ENCODE measurements at regions not wholly inside any gene's neighbourhood (a gene's known extent, or its start where the extent isn't known, plus 50 kb on each side); places are given as distances from the start of the nearest gene placed in this dataset.

- DNase-seq (ENCODE audit: low read depth in 2 of 3, low spot score in 2 of 3) = no peak
These were observed 316.1 kb upstream of the PRDM1 start for GRCh38 chr6:105769987-105770386.

GRCh38 chr6:105769197-105769596 lies 316.9 kb upstream of the PRDM1 start:
- DNase-seq (ENCODE audit: low read depth in 2 of 3, low spot score in 2 of 3) = no peak

GRCh38 chr6:105767541-105767940 lies 318.6 kb upstream of the PRDM1 start:
- DNase-seq (ENCODE audit: low read depth in 2 of 3, low spot score in 2 of 3) = no peak

GRCh38 chr6:105765239-105765638 lies 320.9 kb upstream of the PRDM1 start:
- no peak for DNase-seq (ENCODE audit: low read depth in 2 of 3, low spot score in 2 of 3)

- no peak for DNase-seq (ENCODE audit: low read depth in 2 of 3, low spot score in 2 of 3)
These were observed 321.8 kb upstream of the PRDM1 start for GRCh38 chr6:105764315-105764714.

- no peak for DNase-seq (ENCODE audit: low read depth in 2 of 3, low spot score in 2 of 3)
These were observed 322.3 kb upstream of the PRDM1 start for GRCh38 chr6:105763866-105764265.

- no peak for DNase-seq (ENCODE audit: low read depth in 2 of 3, low spot score in 2 of 3)
These were observed 325.4 kb upstream of the PRDM1 start for GRCh38 chr6:105760746-105761145.

- DNase-seq (ENCODE audit: low read depth in 2 of 3, low spot score in 2 of 3) = no peak
These were observed 326.2 kb upstream of the PRDM1 start for GRCh38 chr6:105759946-105760345.

- no peak for DNase-seq (ENCODE audit: low read depth in 2 of 3, low spot score in 2 of 3)
These were observed 327.1 kb upstream of the PRDM1 start for GRCh38 chr6:105759015-105759414.

GRCh38 chr6:105757512-105758200 lies 328.5 kb upstream of the PRDM1 start:
- DNase-seq (ENCODE audit: low read depth in 2 of 3, low spot score in 2 of 3) = no peak

GRCh38 chr6:105755885-105756284 lies 330.3 kb upstream of the PRDM1 start:
- no peak for DNase-seq (ENCODE audit: low read depth in 2 of 3, low spot score in 2 of 3)

- DNase-seq (ENCODE audit: low read depth in 2 of 3, low spot score in 2 of 3) = no peak
These were observed 332.4 kb upstream of the PRDM1 start for GRCh38 chr6:105753620-105754211.

- DNase-seq (ENCODE audit: low read depth in 2 of 3, low spot score in 2 of 3) = no peak
These were observed 332.9 kb upstream of the PRDM1 start for GRCh38 chr6:105753207-105753606.

GRCh38 chr6:105750089-105750488 lies 336.0 kb upstream of the PRDM1 start:
- no peak for DNase-seq (ENCODE audit: low read depth in 2 of 3, low spot score in 2 of 3)

GRCh38 chr6:105748737-105749161 lies 337.4 kb upstream of the PRDM1 start:
- no peak for DNase-seq (ENCODE audit: low read depth in 2 of 3, low spot score in 2 of 3)

- DNase-seq (ENCODE audit: low read depth in 2 of 3, low spot score in 2 of 3) = no peak
These were observed 338.2 kb upstream of the PRDM1 start for GRCh38 chr6:105747823-105748405.

GRCh38 chr6:105746509-105746908 lies 339.6 kb upstream of the PRDM1 start:
- no peak for DNase-seq (ENCODE audit: low read depth in 2 of 3, low spot score in 2 of 3)

GRCh38 chr6:105746130-105746505 lies 340.0 kb upstream of the PRDM1 start:
- no peak for DNase-seq (ENCODE audit: low read depth in 2 of 3, low spot score in 2 of 3)

- no peak for DNase-seq (ENCODE audit: low read depth in 2 of 3, low spot score in 2 of 3)
These were observed 340.5 kb upstream of the PRDM1 start for GRCh38 chr6:105745464-105746129.

- no peak for DNase-seq (ENCODE audit: low read depth in 2 of 3, low spot score in 2 of 3)
These were observed 341.3 kb upstream of the PRDM1 start for GRCh38 chr6:105744815-105745214.

- no peak for DNase-seq (ENCODE audit: low read depth in 2 of 3, low spot score in 2 of 3)
These were observed 338.2 kb upstream of the PREP start for GRCh38 chr6:105740946-105741645.

- DNase-seq (ENCODE audit: low read depth in 2 of 3, low spot score in 2 of 3) = no peak
These were observed 336.9 kb upstream of the PREP start for GRCh38 chr6:105739764-105740163.
